ENCODE measurements at regions not wholly inside any gene's neighbourhood (a gene's known extent, or its start where the extent isn't known, plus 50 kb on each side); places are given as distances from the start of the nearest gene placed in this dataset.

DNA sequence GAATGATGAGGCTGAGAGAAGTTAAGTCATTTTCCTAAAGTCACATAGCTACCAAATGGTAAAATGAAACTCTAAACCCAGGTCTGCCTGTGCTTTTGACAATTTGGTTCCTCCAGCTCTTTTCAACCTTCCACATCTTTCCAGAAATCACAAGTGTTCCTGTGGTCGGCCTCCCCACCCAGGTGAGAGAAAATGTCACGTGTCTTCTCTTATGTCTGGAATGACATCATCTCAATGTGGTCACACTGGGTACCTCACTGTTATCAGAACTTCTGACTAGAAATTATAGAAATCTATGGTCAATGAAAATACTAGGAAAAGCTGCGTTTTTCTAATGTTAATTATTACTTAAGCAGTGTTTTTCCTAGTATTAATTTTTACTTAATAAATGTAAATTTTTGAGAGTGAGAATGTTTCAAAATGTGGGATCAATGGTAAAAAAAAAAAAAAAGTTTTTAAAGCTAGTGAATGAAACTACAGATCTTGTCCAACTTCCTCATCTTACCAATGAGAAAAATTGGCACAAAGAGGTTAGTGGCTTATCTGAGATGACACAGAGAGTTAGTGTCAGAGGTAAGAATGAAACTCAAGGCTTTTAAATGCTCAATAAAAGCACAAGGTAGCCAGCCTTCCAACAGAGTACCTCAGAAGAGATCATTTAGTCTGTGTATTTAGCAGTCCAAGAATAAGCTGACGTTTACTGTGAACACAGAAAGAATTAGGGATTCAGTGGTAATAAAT, 228.7 kb upstream of the NR4A3 start:
- DNase-seq (ENCODE audit: low spot score) = no peak

DNA sequence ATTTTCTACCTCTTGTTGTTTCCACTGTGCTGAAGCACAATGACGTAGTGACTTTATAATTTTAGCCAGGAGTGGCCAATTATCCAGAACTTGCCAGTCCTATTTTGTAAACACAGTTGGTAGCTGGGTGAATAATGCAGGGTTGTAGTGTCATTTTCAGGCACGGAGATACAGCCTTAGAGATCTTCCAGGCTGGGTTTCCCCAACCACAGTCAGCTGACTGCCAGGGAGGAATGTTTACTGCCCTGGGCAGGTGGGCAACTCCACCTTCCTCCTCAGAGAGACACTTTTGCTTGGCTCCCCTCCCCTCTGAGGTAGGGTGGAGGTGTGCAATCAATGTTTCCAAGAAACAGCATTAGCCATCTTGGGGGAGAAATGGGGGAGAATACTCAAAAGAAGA, 228.1 kb upstream of the NR4A3 start:
- no peak for DNase-seq (ENCODE audit: low spot score)

DNA sequence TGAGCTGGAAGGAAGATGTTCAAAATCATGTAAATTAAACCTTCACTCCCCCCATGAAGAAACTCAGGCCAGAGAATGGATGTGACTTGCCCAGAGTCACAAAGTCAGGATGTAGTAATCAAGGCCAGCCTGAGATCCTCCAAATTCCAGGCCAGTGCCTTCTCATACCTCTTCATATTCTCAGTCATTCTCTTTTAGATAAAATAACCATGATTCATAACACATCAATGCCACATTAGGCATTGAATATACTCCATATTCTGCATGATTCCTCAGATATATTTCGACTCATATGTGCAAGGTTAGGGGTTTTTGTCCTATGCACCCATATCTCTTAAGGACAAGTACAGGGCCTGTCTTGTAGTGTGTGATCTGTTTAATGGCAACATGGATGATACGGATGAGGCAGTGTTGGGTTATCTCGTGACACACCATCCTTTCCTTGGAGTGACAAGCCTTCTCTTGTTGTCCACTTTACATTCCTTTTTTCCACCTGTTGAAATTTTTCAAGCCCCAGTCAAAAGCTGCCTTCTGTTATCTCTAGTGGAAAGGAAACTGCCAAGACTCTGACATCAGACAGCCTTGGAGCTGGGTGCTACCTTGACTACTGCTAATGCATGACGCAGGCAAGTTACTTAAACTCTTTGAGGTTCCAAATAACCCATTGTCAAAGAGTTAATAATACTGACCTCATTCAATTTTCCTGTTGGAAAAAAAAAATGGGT, 227.5 kb upstream of the NR4A3 start:
- DNase-seq (ENCODE audit: low spot score) = no peak

DNA sequence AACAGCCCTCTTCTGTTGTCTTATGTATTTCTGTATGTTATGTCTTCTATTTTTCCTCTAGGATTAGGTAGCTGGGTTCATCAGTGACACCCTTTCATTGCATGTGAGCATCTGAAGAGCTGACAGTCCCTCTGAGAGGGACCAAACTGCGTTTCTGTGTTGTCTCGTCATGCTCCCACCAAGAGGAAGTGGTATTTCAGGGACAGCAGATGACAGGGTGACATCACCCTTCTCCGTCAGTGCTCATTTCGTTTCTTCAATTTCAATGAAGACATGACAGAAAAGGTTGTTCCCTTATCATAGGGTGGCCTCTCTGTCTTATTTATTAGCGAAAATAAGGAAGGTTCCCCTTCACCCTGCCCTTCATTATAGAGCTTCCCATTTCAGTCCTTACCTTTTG, 225.9 kb upstream of the NR4A3 start:
- DNase-seq (ENCODE audit: low spot score) = peak; percentile 6

DNA sequence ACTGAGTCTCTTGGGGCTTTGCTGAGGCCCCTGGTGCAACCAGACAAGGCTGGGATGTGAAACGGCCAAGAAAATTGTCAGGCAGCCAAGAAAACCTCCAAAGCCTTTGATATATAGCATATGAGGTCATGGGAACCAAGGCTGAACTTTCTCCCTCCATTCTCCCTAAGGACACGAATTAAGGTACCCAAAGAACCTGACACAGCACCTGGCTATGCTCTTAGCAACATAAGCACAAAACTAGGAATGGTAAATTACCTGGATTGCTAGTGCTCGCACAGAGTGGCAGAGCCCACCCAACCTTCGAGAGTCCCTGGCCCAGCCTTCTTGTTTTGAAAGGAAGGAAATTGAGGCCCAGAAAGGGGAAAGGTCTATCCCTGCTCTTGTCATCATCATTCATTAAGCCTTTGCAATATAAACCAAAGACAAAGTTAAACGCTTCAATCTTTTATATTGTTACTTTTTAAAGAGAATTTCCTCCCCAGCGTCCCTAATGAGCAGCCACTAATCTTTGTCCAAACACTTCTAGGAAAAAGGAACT, 220.0 kb upstream of the NR4A3 start:
- no peak for DNase-seq (ENCODE audit: low spot score)

DNA sequence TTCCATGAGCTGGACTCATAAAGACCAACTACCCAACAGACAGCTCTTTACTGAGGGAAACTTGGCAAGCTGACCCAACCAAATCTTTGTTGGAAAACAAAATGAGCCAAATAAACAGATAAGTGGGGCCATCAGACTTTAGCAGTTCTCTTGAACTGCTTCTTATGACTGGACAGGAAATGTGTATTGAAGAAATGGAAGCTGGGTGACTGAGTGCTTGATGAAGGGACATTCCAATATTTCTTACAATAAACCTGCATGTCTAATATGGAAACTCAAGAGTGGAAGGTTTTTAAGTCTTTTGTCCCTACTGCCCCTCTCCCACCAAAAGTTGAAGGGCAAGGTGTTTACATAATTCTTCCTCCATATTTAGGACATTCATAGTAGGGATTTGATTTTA, 218.8 kb upstream of the NR4A3 start:
- DNase-seq (ENCODE audit: low spot score) = no peak

DNA sequence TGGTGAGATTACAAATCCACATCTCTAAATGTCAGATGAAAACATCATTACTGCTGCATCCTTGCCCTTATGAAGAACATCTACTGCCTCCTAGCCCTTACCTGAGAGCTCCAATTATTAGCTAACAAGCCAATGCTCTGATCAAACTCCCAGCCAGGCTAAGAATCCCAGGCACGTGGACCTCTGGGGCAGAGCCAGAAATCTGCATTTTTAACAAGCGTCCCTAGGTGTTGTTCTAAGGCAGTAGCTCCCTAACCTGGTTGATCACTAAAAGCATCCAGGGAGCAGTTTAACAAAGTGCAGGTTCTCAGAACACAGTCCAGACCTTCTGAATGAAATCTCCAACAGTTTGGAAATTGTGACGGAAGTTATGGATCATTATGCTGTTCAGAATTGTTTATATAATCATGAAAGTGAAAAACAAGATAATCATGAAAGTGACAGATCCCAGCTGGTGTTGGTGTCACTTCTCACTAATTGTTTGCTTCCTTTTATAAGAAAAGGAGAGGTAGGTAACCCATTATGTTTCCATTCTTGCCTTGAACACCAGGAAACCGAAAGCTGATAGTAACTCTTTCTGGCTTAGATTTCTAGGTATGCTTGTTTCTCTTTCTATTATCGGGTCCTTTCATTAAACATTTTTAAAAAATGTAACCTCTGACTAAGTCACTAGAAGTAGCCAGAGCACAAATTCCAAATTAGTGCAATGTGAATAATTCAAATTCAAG, 216.5 kb upstream of the NR4A3 start:
- no peak for DNase-seq (ENCODE audit: low spot score)

DNA sequence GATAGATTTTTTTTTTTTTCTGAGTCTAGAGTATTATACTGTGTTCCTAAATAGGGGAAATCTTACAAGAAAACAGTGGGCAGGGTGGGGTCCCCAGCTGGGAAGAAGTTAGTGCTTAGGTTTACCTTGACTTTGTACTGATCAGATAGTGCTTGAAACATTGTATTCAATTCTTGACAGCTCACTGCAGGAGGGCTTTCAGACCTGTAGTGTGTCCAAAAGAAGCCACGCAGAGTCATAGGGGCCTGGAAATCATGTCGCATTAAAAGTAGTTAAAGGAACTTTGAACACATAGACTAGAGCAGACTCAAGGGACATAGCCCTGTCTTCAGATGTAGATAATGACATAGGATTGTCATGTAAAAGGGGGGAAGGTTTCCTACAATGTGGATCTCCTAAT, 215.4 kb upstream of the NR4A3 start:
- DNase-seq (ENCODE audit: low spot score) = no peak

DNA sequence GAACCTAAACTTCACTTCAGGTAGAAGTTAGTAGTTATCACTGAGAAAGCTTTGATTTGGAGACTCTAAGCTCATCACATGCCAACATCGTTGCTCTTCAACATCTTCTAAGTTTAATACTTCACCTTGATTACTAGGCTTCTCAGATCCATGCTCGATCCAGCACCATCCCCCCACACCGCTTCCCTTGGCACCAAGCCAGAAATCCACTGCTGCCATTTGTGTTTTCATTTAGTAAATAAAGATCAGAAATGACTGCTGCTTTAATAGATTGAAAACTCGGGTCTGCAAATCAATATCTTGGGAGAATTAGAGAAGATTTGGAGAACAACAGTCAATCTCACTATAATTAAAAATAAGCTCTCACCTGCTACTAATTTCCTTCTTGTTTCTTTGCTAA, 214.7 kb upstream of the NR4A3 start:
- DNase-seq (ENCODE audit: low spot score) = no peak

DNA sequence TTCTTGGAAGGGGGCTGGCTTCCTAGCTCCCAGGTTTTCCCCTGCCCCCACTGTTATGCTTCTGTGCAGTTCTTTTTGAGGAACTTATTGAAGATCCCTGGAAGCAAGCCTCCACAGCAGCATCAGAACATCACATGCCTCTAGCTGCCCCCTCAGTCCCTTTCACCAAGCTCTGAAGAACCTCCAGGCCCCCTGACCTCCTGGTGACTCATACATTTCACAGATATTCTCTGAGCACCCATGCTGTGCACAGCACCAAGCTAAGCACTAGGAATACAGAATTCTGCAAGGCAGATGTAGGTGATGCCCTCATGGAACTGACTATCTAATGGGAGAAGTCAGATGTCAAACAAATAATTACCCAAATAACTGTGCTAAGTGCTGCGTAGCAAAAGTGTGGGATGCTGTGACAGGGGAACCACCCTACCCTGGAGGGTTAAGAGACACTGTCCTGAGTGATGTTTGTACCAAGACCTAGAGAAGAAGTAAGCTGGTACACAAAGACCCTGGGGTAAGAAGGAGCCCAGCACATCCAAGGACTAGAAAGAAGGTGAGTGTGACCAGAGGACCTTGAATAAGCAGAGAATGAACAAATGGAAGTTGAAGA, 213.7 kb upstream of the NR4A3 start:
- no peak for DNase-seq (ENCODE audit: low spot score)

DNA sequence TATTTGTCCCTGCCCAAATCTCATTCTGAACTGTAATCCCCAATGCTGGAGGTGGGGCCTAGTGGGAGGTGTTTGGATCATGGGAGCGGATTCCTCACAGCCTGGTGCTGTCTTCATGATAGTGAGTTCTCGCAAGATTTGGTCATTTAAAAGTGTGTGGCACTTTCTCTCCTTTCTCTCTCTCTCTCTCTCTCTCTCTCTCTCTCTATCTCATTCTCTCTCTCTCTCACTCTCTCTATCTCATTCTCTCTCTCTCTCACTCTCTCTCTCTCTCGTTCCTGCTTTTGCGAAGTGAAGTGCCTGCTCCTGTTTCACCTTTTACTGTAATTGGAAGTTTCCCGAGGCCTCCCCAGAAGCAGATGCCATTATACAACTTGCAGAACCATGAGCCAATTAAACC, 207.3 kb upstream of the NR4A3 start:
- no peak for DNase-seq (ENCODE audit: low spot score)

DNA sequence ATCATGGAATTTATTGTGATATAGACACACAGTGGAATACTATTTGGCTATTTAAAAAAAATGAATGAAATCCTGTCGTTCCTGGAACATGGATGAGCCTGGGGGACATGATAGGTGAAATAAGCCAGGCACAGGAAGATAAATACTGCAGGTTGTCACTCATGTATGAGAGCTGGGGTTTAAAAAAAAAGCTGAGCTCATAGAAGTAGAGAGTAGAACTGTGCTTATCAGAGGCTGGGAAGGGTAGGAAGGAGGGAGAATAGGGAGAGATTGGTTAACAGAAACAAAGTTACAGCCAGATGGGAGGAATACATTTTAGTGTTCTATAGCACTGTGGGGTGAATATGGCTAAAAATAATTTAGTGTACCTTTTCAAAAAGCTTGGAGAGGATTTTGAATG, 200.6 kb upstream of the NR4A3 start:
- DNase-seq (ENCODE audit: low spot score) = no peak

DNA sequence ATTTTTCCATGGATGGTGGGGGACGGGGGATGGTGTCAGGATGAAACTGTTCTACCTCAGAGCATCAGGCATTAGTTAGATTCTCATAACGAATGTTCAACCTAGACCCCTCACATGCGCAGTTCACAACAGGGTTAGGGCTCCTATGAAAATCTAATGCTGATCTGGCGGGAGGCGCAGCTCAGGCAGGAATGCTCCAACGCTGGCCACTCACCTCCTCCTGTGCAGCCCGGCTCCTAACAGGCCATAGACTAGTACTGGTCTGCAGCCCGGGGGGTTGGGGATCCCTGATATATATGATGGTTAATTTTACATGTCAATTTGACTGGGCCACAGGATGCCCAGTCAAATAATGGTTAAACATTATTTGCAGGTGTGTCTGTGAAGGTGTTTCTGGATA, 199.0 kb upstream of the NR4A3 start:
- DNase-seq (ENCODE audit: low spot score) = no peak

DNA sequence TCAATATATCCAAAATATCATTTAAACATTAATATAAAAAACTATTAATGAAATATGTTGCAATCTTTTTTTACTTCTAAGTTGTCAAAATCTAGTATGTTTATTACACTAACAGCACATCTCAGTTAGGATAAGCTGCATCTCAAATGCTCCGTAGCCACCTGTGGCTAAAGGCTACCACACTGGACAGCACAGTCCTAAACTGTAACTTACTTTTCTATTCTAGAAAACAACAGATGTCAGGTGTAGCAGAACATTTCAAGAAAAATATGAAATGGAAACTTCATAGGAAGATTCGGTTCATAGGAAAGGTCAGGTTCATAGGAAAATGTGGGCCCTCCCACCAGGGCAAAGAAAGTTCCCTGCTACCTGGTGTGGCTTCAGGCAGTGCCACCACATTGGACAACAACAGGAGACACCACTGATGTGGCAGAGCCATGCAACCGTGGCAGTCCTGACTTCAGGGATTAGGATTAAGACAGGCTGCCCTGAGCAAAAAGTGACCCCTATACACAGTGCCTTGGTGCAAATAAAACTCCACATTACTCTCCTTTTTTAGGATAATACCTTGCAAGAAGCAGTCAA, 197.8 kb upstream of the NR4A3 start:
- no peak for DNase-seq (ENCODE audit: low spot score)

DNA sequence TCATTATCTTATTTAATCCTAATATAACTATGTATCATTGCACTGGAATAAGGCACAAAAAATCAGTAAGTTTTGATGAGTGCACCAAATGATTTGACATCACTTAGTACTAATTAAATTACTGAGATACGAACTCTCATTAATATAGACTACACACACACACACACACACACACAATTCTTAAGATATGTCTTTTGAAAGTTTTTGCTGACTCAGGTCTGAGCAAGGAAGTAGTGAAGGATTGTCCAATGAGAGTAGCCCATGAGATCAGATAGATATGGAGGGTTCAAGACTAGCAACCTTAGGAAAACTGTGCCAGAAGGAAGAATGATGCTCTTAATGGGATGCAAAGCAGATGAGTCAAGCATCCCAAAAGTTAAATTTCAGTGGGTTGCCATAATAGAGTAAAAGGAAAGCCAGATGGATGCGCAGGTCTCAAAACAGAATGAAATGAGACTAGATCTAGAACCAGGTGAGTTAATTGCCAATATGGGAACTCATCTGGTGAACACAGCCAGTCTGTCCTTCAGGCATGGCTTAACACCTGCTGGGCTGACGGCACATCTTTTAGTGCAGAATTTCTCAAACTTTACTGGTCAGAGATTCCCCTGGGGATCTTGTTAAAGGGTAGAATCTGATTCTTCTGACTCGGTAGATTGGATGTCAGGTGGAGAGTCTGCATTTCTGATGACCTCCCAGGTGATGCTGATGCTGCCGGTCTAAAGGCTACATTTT, 197.0 kb upstream of the NR4A3 start:
- DNase-seq (ENCODE audit: low spot score) = no peak

DNA sequence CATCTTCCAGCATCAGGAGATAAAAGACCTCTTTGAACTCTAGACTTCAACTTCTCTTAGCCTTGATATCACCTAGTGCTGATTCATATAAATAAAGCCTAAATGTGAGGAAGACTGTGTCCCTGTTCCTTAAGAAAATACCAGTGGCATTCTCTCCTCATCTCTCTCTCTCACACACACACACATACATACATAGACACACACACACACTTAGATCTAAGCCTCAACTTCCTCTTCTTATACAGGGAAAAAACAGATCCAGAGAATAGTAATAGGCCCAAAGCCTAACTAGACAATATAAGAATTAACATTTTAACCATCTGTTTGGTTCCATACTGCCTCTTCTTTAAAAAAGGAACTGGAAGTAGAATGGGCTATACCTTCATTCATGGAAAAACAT, 195.3 kb upstream of the NR4A3 start:
- no peak for DNase-seq (ENCODE audit: low spot score)

DNA sequence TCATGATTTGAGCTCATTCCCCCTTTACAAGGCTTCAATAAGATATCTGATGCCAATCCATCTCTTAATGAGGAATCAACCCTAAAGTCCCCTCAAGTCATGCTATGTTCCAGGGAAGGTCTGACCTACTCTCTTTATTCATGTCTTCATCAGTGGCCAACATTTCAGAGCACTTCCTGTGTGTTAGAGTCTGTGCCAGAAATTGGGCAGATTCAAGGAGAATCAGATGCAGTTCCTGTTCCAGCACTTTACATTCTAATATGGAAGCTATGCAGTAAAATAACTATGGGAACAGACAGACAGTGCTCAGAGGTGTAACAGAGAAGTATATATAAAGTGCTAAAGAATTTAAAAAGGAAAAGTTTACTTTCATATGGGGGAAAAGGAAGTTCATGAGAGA, 193.4 kb upstream of the NR4A3 start:
- DNase-seq (ENCODE audit: low spot score) = no peak

DNA sequence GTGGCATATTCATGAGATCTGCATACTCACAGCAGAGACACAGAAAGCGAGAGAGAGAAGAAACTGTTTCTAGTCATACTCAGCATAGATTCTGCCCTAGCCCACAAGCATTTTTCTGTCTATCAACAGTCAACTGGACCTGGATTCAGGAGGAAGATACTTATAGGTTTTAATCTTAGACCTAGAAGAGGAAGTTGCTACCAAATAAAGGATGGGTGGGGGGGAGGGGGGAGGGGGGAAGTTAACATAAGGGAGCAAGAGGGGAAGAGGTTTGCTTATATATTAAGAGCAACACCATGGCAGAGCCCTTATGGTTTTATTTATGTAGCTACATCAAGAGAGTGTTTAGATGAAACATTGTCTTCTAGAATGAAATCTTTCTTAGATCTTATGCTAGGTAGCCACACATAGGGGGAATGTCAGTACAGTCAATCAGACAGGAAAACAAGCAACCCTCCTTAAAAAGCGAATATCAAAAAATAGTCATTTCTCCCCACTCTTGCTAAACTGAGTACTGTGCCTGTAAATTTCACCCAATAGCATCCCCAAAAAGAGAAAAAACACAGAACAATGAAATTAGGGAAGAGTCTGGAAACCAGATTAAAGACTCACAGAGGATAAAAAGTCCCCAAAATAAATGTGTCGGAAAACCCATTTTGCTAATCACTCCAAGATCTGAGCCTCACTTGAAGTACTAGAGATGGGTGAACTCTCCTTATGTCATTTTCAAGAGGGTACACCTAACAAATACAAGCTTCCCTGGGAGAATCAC, 192.7 kb upstream of the NR4A3 start:
- DNase-seq (ENCODE audit: low spot score) = no peak

DNA sequence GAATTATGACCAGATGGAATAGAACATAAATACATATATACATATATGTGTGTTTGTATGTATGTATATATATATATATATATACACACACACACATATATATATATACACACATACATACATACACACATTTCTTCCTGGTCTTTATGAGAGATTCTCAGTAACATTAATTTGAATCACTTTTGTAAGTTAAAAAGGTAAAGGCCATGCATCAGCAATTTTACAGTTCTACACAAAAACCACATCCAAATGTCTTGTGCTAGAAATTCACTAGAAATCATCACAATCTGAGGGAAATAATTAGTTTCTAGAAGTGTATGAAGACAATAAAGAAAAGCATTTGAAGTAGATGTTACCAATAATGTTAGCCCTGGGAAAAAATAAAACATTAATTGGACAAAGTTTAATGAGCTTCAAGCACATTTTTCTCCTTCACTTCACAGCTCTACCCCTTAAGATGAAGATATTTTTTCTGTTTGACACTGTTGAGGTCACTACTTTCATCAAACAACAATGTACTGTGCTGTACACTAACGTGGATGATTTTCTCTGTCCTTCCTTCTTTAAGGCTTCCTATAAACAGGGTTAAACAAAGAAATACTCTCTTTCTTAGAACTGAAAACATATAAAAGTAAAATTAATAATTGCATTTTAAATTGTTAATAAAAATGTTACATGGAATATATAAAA, 189.2 kb upstream of the NR4A3 start:
- DNase-seq (ENCODE audit: low spot score) = no peak

DNA sequence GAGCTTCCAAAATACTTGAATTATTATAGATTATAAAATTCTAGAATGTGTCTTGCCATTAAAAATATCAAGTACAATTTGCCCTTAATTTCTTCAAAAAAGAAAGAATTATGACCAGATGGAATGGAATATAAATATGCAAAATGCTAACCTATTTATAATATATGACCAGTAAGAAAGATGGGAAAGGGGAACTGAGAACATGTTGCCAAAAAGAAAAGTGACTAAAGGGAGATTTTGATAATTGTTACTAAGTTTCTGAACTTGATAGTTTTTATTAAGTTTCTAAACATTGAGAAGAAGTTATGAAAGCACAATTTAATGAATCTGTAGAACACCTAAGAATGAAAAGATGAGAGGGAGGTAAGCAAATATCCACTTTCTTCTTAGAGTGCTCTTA, 188.4 kb upstream of the NR4A3 start:
- DNase-seq (ENCODE audit: low spot score) = no peak
